GM12875 (cell line): ENCODE measurements at regions not wholly inside any gene's neighbourhood (a gene's known extent, or its start where the extent isn't known, plus 50 kb on each side); places are given as distances from the start of the nearest gene placed in this dataset.
"Not testable (repeated sequence)": the region's sequence is repeated elsewhere in the genome, so short reads cannot be mapped to it uniquely, and the experiment has no call there.

Experiments used
- H3K4me3 ChIP-seq: one replicate; pipeline ENCODE4 v1.5.1; 2011; ENCODE audit warnings: low read depth, low read length, control low read depth
- CTCF ChIP-seq: IDR thresholded peaks from 2 replicates; pipeline ENCODE4 v1.5.1; 2011; ENCODE audit warnings: low read depth, mild to moderate bottlenecking, control low read depth, inconsistent platforms, low read length, moderate library complexity, borderline replicate concordance; ENCODE audit not compliant: insufficient read depth

GRCh38 chr1:105427543-105427942, 1628.9 kb upstream of the PRMT6 start:
- no peak for TF ChIP-seq CTCF
- no peak overlapping the region for H3K4me3 ChIP-seq

GRCh38 chr1:105436589-105437259, 1619.8 kb upstream of the PRMT6 start:
- no peak for TF ChIP-seq CTCF
- no peak overlapping the region for H3K4me3 ChIP-seq

- no peak overlapping the region for H3K4me3 ChIP-seq
- no peak for TF ChIP-seq CTCF
Measured at GRCh38 chr1:105437847-105438246, 1618.6 kb upstream of the PRMT6 start.

- no peak overlapping the region for H3K4me3 ChIP-seq
- no peak for TF ChIP-seq CTCF
Measured at GRCh38 chr1:105442901-105443300, 1613.6 kb upstream of the PRMT6 start.

GRCh38 chr1:105459759-105460158, 1596.7 kb upstream of the PRMT6 start:
- no peak overlapping the region for H3K4me3 ChIP-seq
- no peak for TF ChIP-seq CTCF

GRCh38 chr1:105462308-105462707, 1594.2 kb upstream of the PRMT6 start:
- no peak for TF ChIP-seq CTCF

GRCh38 chr1:105467549-105467948, 1588.9 kb upstream of the PRMT6 start:
- no peak for TF ChIP-seq CTCF

More at GRCh38 chr1:105462308-105462707, 1594.2 kb upstream of the PRMT6 start:
- no peak overlapping the region for H3K4me3 ChIP-seq

GRCh38 chr1:105470541-105470940, 1585.9 kb upstream of the PRMT6 start:
- not testable (repeated sequence) for H3K4me3 ChIP-seq

More at GRCh38 chr1:105467549-105467948, 1588.9 kb upstream of the PRMT6 start:
- no peak overlapping the region for H3K4me3 ChIP-seq
